ENCODE measurements at regions not wholly inside any gene's neighbourhood (a gene's known extent, or its start where the extent isn't known, plus 50 kb on each side); places are given as distances from the start of the nearest gene placed in this dataset.

GRCh38 chr10:65861249-65861648 lies 1064.6 kb upstream of the LRRTM3 start:
- TF ChIP-seq CTCF (IDR thresholded peaks at IDR 0.05) (no peak), POLR2A (IDR thresholded peaks at IDR 0.05) (no peak)

Data from Peyer's patch (tissue), 4 donors.